SU-DHL-6 (cell line): ENCODE measurements at regions not wholly inside any gene's neighbourhood (a gene's known extent, or its start where the extent isn't known, plus 50 kb on each side); places are given as distances from the start of the nearest gene placed in this dataset.

ENCODE experiments used
- EZH2phosphoT487 ChIP-seq: fragments of 200-600 bp; sonication (generic), shearing (Covaris generic); conservative IDR thresholded peaks from 2 replicates; pipeline ENCODE4 v1.6.1; 2018; ENCODE audit warnings: mild to moderate bottlenecking, antibody characterized with exemption, low read length, moderate library complexity, mixed read lengths
- TF ChIP-seq, protein P1 (sequence below): fragments of 200-600 bp; sonication (generic); IDR thresholded peaks from one replicate; pipeline ENCODE4 v1.5.1; 2017; ENCODE audit warnings: antibody characterized with exemption, mild to moderate bottlenecking, low read length, moderate library complexity; ENCODE audit not compliant: insufficient read depth, poor library complexity, severe bottlenecking

DNA sequence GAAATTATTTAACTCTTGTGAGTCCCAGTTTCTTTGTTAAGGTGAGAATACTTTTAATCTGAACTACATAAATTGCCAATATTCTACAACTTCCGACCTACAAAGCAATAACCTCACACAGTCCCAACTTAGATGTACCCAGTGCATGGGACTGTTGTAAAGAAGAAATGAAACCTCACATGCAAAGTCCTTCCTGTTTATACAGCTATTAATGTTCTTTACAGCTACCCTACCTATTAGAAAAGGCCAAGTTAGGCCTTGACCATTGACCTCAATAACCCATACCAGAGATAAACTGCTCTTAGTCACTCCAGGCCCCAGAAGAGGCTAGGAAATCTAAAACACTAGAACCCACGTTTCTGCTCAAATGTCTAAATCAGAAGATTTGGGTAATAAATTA, 920.1 kb upstream of the TENM3 start:
- no peak for TF ChIP-seq EZH2phosphoT487
- TF ChIP-seq, protein P1, sequence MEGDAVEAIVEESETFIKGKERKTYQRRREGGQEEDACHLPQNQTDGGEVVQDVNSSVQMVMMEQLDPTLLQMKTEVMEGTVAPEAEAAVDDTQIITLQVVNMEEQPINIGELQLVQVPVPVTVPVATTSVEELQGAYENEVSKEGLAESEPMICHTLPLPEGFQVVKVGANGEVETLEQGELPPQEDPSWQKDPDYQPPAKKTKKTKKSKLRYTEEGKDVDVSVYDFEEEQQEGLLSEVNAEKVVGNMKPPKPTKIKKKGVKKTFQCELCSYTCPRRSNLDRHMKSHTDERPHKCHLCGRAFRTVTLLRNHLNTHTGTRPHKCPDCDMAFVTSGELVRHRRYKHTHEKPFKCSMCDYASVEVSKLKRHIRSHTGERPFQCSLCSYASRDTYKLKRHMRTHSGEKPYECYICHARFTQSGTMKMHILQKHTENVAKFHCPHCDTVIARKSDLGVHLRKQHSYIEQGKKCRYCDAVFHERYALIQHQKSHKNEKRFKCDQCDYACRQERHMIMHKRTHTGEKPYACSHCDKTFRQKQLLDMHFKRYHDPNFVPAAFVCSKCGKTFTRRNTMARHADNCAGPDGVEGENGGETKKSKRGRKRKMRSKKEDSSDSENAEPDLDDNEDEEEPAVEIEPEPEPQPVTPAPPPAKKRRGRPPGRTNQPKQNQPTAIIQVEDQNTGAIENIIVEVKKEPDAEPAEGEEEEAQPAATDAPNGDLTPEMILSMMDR = no peak
